ENCODE measurements at regions not wholly inside any gene's neighbourhood (a gene's known extent, or its start where the extent isn't known, plus 50 kb on each side); places are given as distances from the start of the nearest gene placed in this dataset.
"Not testable (repeated sequence)": the region's sequence is repeated elsewhere in the genome, so short reads cannot be mapped to it uniquely, and the experiment has no call there.

DNA sequence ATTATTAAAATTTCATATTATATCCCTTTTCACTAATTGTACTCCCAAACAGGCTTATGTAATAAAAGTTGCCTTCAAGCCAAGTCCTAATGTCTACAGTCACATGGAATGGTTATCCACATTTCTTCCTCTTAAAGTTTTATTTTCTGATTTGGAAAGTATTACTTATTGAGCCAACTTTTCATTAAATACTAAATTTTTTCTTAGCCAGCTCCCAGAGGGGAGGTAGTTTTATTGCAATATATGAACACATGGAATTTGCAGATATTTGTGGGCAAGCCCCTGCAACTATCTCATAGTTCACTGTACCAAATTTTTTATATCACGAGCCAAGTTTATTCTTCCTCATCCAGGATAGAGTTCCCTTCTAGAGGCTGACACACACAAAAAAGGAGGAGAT lies 332.8 kb upstream of the PTGER4 start:
- DNase-seq = no peak

DNA sequence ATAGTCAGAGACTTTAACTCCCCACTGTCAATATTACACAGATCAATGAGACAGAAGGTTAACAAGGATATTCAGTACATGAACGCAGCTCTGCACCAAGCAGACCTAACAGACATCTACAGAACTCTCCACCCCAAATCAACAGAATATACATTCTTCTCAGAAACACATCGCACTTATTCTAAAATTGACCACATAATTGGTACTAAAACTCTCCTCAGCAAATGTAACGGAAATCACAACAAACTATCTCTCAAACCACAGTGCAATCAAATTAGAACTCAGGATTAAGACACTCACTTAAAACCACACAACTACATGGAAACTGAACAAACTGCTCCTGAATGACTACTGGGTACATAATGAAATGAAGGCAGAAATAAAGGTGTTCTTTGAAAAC lies 341.3 kb upstream of the PTGER4 start:
- not testable (repeated sequence) for DNase-seq

GRCh38 chr5:40334242-40334635 lies 345.5 kb upstream of the PTGER4 start:
- no peak for DNase-seq

DNA sequence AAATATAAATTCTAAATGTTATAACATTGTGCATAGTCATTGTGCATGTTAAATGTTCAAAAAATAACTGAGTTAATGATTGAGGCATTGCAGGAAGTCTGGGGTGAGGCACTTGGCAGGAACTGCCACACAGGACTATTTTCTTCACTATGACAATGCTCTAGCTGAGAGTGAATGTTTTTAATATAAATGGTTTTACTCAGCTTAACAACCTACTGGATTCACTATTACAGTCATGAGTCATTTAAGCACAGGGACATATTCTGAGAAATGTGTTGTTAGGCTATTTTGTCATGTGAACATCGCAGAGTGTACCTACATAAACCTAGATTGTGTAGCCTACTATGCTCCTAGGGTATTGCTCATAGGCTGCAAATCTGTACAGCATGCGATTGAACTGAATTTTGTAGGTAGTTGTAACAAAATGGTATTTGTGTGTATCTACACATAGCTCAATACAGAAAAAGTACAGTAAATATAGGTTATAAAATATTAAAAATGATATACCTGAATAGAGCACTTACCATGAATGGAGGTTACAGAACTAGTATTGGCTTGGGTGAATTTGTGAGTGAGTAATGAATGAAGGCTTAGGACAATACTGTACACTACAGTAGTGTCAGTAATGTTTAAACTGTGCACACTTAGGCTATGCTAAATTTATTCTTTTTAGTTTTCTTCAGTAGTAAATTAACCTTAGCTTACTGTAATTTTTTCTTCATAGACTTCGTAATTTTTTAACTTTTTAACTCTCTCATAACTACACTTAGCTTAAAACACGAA lies 346.1 kb upstream of the PTGER4 start:
- DNase-seq = no peak

DNA sequence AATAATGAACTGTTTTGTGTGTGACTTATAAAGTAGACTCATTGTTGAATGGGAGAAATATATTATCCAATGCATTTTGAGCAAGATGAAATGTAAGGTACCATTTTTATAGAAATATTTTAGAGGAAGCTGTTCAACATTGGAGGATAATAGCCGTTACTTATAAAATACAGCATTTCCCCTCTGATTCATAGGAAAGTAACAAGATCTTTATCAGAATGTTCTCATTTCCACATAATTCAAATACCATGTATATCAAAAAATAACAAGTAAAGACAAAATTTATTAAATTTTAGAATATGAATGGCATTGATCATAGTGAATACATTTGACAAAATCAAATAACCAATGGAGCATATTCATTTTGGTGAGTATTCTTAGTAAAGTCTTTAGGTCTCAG lies 346.7 kb upstream of the PTGER4 start:
- DNase-seq = no peak

DNA sequence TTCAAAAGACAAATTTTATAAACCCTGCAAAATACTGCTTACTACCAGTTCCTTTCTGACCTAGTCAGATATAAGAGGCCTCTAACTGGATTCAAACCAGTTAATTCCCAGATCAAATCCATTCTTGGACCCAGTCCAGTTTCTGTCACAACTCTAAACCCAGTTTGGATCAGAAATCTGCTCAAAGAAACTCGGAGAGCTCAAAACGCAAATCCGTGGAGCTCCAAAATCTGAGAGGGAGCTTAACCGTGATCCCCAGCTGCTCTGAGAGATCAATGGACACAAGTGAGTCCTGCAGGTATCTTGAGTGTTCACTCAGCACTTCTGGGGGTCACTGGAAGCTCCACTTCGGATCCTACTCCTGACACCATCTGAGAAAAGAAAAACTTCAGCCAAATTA lies 348.1 kb upstream of the PTGER4 start:
- no peak for DNase-seq

- DNase-seq = no peak
Observed at GRCh38 chr5:40321514-40321913, 358.2 kb upstream of the PTGER4 start.

DNA sequence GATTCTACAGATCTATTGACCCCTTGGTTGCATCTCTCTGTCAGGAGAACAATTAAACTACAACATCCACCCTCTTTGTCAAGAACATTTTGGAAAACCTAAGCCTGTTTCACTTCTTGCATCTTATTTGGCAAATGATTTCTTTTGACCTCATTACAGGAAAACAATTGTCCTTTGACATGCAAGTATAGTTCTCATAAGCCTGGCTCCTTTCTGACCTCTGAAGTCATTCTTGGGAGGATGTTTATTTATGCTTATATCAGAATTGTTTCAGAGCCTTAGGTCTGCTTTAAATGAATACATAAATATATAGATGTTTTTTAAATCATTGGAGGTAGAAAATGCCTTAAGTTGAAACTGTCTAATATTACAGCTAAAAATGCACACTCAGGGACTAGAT lies 361.3 kb upstream of the PTGER4 start:
- DNase-seq = no peak

- DNase-seq = no peak
Observed at GRCh38 chr5:40317023-40317422, 362.7 kb upstream of the PTGER4 start.

DNA sequence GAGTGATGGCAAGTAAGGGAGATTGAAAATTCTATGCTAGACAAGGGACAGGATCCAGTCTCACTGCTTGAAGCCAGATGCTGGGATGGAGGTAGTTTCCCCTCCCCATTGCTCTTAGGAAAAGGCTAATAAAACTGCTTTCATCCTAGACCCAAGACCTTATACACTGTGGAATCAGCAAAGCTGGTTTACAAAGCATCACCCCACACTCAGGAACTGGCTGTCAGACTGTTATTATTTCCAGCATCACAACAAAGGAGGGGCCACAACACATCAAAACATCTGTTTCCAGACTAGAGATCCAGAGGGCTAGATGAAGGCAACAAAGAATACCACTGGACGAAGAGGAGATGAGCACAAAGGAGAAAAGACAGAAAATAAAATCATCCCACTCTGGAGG lies 364.6 kb upstream of the PTGER4 start:
- no peak for DNase-seq

DNA sequence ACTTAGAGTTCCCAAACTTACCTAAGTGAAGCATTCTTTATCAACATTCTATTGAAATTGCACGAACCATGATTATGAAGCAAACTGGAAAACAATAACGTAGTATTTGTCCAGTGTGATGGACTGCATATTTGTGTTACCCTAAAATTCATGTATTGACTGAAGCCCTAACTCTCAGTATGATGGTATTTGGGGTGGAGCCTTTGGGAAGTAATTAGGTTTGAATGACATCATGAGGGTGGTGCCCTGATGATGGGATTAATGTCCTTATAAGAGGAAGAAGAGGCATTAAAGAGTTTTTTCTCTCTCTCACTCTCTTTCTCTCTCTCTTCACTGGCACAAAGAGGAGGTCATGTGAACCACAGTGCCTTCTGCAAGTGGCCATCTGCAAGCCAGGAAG lies 365.4 kb upstream of the PTGER4 start:
- DNase-seq = no peak

GRCh38 chr5:40312205-40312604 lies 367.5 kb upstream of the PTGER4 start:
- DNase-seq = no peak

DNA sequence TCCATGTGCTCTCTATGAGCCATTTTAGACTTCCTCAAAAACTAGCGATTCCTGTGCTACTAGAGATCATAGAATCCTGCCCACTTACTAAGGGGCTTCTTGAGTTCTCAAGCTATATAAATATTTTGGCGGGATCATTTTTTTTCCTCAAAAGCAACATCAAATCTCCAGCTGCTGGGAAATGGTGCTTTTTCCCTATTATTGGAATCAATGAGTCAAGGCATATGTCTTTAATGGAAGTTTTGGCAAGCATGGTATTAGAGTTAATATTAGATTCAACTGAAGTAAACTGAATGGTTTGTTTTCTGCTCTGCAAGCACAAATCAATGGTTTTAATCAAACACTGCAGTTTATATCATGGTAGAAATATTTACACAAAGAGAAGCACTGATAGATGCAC lies 369.9 kb upstream of the PTGER4 start:
- DNase-seq = no peak

DNA sequence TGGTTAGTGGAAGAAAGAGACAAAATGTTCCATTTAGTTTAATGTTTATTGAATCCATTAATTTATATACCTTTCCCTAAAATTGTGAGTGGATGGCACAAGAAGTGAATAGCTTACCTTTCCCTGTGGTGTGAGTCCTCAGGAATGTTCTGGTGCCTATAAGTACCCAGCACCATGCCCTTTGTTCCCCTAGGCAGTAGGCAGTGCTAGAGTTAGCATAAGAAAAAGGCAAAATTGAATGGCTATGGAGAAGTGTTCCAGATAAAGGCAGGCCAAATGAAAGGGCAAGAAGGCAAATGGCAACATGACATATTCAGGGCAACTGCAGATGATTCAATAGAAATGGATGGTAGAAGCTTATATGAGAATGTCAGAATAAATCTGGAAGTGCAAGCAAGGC lies 370.8 kb upstream of the PTGER4 start:
- no peak for DNase-seq

GRCh38 chr5:40307920-40308319 lies 371.8 kb upstream of the PTGER4 start:
- no peak for DNase-seq

DNA sequence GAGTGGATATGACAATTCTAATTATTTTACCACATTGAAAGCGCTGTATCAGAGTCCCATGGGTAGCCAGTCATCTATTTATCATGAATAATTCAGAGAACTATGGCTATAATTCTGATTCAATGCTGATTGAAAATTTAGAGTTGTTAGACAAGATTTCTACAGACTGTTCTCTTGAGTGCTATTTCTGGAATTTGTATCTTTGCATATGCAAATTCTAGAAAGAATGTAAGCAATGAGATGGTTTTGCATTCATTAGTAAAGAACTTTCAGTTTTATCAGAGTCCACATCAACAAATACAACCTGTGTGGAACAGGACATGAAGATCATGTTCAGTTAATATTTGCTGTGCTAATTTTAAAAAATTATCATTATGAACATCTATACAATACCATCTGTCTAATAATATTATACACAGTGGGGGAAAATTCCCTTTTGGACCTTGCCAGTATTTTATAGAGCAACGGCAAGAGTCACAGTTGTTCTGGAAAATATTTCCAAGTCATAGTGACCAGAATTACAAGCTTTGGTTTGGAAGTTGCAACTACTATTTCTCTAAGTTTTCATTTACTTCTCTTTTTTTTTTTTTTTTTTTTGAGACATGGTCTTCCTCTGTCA lies 372.7 kb upstream of the PTGER4 start:
- DNase-seq = no peak

- DNase-seq = no peak
Observed at GRCh38 chr5:40292006-40292405, 387.7 kb upstream of the PTGER4 start.

GRCh38 chr5:40291338-40291737 lies 388.4 kb upstream of the PTGER4 start:
- DNase-seq = no peak

DNA sequence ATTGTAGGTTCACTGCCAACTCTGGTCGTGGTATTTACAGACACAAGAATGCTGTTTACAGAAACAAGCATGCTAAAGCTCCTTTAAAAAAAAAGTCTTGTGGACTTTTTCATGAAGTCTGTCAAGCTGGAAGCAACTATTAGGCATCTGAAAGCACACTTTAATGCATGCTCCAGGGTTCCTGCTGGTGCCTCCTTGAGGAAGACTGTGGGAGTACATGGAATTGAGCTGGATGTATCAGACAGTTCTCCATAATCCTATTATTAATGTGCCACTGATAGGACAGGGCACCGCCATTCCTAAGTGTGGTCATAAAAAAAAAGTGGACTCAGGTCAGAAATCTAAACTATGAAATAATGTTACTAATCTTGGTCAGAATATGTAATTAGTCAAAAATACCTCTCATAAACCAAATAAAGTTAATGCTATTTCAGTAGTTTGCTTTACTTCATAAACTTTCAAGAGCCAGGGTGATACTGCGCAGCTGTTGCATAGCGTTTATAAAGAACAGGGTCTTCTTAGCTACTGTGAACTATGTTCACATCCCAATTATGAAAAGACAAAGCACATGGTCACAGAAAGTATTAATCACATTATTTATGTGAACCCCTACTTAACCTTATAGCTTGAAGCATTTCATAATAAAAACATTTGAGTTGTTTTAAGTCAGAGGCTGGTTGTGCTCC lies 390.8 kb upstream of the PTGER4 start:
- DNase-seq = no peak

- DNase-seq = no peak
Observed at GRCh38 chr5:40284863-40285262, 394.9 kb upstream of the PTGER4 start.

DNA sequence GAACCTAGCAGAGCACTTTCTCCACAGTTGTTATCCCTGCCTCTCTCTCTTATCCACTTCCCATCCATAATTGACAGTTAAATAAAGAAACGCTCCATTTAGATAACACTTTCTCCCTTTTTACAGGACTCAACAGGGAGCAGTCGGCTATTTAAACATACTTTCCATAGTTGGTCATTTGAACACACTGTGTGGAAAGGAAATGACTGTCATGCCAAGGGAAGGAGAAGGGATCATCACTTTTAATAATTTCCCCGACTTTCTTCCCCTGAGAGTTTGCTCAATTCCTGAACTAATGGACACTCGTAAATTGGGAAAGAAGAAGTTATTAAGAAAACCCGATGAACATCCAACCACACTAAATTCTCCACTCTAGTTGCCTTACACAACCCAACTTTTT lies 400.8 kb upstream of the PTGER4 start:
- no peak for DNase-seq

DNA sequence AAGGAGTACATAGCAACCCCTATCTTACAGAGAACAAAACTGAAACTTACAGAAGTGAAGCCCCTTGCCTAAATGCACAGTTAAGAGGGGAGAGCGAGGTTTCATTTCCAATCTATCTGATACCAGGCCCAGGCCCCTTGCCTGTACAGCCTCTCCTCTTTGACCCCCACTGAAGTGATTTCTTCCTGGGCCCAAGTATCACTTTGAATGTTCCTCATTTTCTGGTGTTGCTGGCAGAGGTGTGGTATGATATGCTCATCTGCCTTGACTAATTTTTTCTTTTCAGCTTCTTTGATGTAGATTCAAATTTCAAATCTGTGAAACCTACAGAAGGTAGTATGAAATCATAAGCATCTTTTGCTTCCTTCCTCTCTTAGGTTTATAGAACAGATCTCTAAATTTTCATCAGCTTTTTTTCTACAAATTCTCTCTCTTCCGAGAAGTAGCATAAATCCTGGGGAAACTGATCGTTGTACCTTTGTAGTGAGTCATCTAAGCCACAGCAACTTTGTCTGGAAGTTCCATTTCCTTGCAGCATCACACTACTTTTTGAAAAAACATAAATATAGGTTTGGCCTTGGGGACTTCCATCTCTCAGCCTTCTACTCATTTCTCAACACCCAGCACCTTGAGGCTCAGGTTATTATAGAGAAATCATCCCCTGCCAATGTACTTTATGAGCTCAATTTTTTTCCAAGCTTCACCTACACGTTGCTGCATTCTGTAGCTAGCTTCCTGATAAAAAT lies 402.4 kb upstream of the PTGER4 start:
- DNase-seq = no peak

DNA sequence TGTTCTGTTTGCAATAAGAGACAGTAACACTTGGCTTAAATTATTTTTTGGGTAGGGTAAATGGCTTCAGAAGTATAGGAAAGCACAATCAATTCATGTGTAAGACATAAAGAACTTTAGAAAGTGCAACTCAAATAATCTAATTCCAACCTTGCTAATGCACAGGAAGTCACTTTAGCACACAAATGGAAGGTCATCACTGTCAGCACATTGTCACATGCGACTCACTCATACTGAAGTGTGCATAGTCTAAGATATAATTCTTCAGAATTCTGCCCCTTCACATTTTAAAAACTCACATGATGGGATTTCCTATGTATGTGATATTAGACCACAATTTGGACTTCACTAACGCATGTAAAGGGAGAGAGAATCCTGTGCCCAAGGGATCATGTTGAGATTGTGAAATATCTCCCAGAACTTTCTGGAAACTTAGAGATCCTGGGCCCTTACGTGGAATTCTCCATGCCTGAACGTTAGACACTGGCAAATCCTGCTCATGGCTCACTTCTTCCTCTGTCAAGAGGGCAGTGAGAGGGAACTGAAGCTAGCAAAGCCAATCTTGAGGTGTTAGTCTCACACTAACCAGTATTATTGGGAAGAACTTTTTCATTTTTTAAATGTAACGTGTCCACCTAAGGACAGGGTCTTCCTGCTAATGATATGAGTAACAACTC lies 403.2 kb upstream of the PTGER4 start:
- DNase-seq = no peak
